Endothelial cell (in vitro differentiated cells): ENCODE measurements at regions not wholly inside any gene's neighbourhood (a gene's known extent, or its start where the extent isn't known, plus 50 kb on each side); places are given as distances from the start of the nearest gene placed in this dataset.

Experiments used
- DNase-seq: peaks from one replicate; pipeline ENCODE4 v3.0.0; 2021; ENCODE audit warnings: low spot score
- H3K27ac Mint-ChIP-seq: one replicate; pipeline ENCODE4 v1.8.0; 2021; ENCODE audit warnings: mixed read lengths, inconsistent platforms; ENCODE audit not compliant: unreplicated experiment
- H3K27me3 Mint-ChIP-seq: one replicate; pipeline ENCODE4 v1.8.0; 2021; ENCODE audit warnings: mild to moderate bottlenecking, moderate library complexity, mixed read lengths, inconsistent platforms; ENCODE audit not compliant: unreplicated experiment
- H3K36me3 Mint-ChIP-seq: one replicate; pipeline ENCODE4 v1.8.0; 2021; ENCODE audit warnings: mild to moderate bottlenecking, low read depth, mixed read lengths, inconsistent platforms; ENCODE audit not compliant: unreplicated experiment
- H3K4me1 Mint-ChIP-seq: one replicate; pipeline ENCODE4 v1.8.0; 2021; ENCODE audit warnings: mild to moderate bottlenecking, mixed read lengths, inconsistent platforms; ENCODE audit not compliant: unreplicated experiment
- H3K4me3 Mint-ChIP-seq: one replicate; pipeline ENCODE4 v1.8.0; 2021; ENCODE audit warnings: mild to moderate bottlenecking, mixed read lengths, inconsistent platforms; ENCODE audit not compliant: unreplicated experiment
- H3K9me3 Mint-ChIP-seq: one replicate; pipeline ENCODE4 v1.8.0; 2021; ENCODE audit warnings: mixed read lengths, inconsistent platforms; ENCODE audit not compliant: unreplicated experiment
- CTCF ChIP-seq: fragments of 200-600 bp; sonication (generic); IDR thresholded peaks from one replicate; pipeline ENCODE4 v1.5.0; 2021; ENCODE audit warnings: antibody characterized with exemption; ENCODE audit not compliant: unreplicated experiment

GRCh38 chr16:86316967-86317812, 193.1 kb upstream of the FOXF1 start:
- H3K27me3 Mint-ChIP-seq, result no peaks in the 10 kb centered on the region
- H3K4me1 Mint-ChIP-seq, result no peaks in the 10 kb centered on the region
- no peak overlapping the region for H3K27ac Mint-ChIP-seq
- H3K9me3 Mint-ChIP-seq, result no peaks in the 10 kb centered on the region
- DNase-seq, result no peak
- no peaks in the 10 kb centered on the region for H3K36me3 Mint-ChIP-seq
- no peak for TF ChIP-seq CTCF
- no peak overlapping the region for H3K4me3 Mint-ChIP-seq

GRCh38 chr16:86317813-86318650, 192.3 kb upstream of the FOXF1 start:
- no peak for DNase-seq
- Mint-ChIP-seq H3K27me3 (no peaks in the 10 kb centered on the region), H3K9me3 (no peaks in the 10 kb centered on the region), H3K4me3 (no peak overlapping the region), H3K27ac (no peak overlapping the region), H3K36me3 (no peaks in the 10 kb centered on the region), H3K4me1 (no peaks in the 10 kb centered on the region)
- TF ChIP-seq CTCF, result no peak

DNA sequence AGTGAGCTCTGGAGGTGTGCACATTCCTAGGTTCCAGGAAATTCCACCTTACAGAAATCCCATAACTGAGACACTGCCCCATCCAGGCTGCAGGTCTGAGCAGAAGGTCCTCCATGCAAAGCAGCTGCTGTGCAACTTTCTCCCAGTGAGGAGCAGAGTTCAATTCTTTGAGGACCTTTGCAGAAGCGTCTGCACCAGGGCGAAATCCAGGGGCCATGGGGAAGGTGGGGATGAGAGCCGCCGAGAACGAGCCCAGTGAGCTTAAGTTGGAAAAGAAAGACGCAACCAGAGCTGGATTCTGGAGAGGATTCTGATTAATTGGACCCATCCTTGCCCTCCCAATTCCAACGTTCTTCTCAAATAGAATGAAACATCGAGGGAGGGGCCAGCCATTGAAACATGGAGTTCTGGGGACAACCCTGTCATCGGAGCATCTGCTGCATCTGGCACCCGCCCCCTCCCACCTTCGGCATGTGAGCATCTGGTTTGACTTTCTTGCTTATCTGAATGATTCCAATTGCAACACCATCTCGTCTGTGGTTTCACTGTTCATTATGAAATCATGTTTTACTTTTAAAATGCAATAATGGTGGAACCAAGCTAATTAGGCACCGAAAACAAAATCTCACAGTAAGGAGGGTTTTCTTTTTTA, 190.6 kb upstream of the FOXF1 start:
- Mint-ChIP-seq H3K27me3 (no peaks in the 10 kb centered on the region), H3K27ac (no peak overlapping the region), H3K4me1 (no peaks in the 10 kb centered on the region), H3K36me3 (no peaks in the 10 kb centered on the region), H3K4me3 (no peak overlapping the region), H3K9me3 (no peaks in the 10 kb centered on the region)
- DNase-seq, result no peak
- no peak for TF ChIP-seq CTCF

DNA sequence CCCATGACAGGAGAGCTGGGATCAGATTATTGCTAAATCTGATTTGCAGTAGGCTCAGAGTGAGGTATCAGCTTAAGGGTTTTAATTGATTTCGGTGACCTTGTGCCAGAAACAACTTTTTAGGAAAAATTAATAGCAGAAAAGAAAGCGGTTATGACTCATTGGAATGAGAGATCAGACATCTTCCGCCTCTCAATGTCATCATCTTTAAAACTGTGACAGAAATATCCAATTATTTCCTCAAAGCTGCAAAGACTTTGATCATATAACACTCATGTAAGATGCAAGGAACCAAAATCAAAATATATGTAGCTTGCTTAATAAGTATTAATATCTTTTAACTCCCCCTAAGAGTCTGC, 190.1 kb upstream of the FOXF1 start:
- Mint-ChIP-seq H3K4me1 (no peaks in the 10 kb centered on the region), H3K9me3 (no peaks in the 10 kb centered on the region), H3K4me3 (no peak overlapping the region), H3K36me3 (no peaks in the 10 kb centered on the region), H3K27ac (no peak overlapping the region), H3K27me3 (no peaks in the 10 kb centered on the region)
- TF ChIP-seq CTCF, result no peak
- DNase-seq, result no peak
